ENCODE measurements at regions not wholly inside any gene's neighbourhood (a gene's known extent, or its start where the extent isn't known, plus 50 kb on each side); places are given as distances from the start of the nearest gene placed in this dataset.

- TF ChIP-seq CTCF (IDR thresholded peaks at IDR 0.05) (no peak), POLR2A (IDR thresholded peaks at IDR 0.05) (no peak)
These were observed 633.5 kb downstream of the KCNJ3 start for GRCh38 chr2:155332016-155332415.

Measured in gastroesophageal sphincter (tissue), 3 donors.